Medulla oblongata (tissue), 1 donor: ENCODE measurements at regions not wholly inside any gene's neighbourhood (a gene's known extent, or its start where the extent isn't known, plus 50 kb on each side); places are given as distances from the start of the nearest gene placed in this dataset.

Experiments
- DNase-seq: peaks from one replicate; pipeline ENCODE4 v3.0.0-alpha.2; 2015; ENCODE audit errors: extremely low spot score

DNA sequence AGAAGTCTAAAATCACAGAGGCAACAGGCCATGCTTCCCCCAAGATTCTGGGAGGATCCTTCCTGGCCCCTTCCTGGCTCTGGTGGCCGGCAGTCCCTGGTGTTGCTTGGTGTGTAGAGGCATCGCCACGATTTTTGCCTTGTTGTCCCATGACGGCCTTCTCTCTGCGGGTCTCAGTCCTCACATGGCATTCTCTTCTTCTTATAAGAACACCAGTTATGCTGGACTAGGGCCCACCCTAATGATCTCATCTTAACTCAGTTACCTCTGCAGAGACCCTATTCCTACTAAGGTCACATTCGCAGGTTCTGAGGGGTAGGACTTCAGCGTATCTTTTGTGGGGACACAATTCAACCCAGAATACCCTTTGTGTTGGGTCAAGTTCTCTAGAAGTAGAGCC is 168.0 kb downstream of the LINC00237 start:
- no peak for DNase-seq

DNA sequence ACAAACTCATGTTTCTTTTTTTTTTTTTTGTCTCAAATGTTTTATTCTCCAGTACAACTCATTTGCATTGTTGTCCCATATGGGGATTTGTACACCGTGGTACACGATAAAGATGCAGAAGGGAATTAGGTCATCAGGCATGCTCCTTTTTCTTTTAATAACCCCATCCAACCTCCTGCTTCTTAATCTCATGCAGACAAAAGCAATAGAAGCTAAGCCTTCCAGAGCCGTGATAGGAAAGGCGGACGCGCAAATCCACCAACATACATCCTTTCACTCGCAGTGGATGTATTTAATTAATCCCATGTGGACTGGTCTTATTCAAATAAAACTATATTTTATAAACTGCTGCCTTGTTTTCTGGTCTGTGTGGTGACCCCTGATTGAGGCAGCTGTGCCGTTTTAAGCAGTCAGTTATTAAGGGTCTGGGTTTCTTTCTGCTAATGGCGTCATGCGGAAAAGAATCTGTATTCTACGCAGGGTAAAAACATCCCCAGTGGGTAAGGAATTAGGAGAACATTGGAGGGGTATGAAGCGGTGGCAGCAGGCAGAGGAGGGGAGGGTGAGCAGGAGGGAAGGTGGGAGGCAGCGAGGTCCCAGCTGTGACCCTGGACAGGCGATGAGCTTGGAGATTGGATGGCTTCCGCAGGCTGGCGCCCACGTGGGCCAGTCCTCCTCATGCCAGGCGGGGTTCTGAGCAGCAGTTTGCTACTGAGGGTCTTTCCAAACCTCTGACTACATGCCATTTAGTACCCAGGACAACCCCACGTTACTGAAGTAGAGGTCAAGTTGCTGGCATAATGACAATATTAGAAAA is 172.8 kb downstream of the LINC00237 start:
- no peak for DNase-seq

DNA sequence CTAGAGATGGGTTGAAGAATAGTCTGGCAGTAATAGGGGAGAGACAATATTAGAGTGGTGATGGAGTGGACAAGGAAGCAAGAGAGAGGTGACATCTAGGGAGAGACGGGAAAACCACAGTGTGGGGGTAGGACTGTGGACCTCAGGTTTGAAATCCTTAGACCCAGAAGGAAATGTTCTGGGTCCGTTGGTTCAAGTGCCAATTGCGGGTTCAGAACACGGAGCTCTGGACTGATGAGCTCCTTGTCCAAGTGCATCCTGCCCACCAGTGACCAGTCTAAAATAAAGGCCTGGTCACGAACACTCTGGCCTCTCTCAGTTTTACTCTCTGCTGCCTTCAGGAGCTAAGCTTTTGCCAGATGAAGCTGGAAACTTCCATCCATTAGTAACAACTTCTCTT is 174.0 kb downstream of the LINC00237 start:
- no peak for DNase-seq

DNA sequence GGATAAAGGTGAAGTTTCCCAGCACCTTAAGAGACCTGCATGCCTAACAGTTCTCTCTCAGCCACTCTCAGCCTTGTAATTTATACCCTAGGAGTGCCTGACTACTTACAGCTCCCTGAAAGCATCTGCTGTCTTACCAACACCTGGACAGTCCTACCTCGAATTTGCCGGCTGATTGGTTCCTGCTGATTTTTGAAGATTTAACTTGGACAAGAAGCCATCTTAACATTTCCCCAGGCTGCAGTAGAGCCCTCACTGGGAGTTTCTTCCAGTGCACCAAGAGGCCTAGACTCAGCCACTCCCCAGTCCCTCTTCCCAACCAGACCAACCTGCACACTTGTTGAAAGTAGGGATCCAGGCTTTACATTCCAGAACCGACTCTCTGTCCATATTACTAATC is 174.5 kb downstream of the LINC00237 start:
- DNase-seq: no peak

DNA sequence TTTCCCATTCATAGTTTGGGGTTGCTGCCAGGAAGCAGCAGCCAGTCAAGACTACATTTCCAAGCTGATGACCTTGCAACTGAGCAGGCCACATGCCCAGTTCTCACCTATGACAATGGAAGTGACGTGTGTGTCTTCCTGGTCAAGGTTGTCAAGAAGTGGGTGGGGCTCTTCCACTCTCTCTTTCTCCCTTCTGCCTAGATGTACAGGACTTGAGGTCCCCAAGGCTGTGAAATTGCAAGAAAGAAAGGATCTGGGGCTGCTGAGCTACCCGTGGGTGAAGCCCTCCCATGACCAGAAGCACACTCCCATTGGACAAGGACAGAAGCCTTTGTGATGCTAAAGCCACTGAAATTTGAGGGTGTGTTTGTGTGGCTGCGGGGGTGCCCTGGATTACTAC is 175.1 kb downstream of the LINC00237 start:
- DNase-seq: no peak

DNA sequence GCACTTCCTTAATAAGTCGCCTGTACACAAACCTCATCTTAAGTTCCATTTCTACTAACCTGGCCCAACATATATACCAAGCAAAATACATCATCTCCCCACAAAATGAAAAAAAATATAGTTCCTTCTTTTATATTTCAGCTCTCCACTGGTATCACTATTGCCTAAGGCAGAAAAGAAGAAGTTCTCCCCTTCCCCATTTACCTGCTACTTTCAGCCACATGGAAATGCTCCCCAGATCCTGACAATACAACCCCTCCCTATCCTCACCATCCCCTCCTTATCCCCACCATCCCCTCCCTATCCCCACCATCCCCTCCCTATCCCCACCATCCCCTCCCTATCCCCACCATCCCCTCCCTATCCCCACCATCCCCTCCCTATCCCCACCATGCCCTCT is 175.7 kb downstream of the LINC00237 start:
- DNase-seq: no peak

DNA sequence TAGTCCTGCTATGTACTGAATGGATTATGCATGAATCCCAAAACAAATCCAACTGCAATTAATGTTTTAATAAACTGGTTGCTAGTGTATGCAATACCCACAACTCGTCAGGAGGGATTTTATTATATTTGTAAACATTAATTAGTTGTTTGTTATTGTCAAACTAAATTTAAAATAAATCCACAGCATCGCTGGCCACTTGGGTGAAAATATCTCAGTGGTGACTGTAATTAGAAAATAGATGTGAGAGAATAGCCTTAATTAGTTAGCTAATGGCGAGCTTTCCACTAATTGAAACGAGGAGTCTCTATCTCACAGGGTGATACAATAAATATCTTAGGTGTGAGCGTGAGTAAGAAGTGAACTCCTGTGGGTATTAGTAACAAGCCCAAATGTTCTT is 176.8 kb downstream of the LINC00237 start:
- no peak for DNase-seq

DNA sequence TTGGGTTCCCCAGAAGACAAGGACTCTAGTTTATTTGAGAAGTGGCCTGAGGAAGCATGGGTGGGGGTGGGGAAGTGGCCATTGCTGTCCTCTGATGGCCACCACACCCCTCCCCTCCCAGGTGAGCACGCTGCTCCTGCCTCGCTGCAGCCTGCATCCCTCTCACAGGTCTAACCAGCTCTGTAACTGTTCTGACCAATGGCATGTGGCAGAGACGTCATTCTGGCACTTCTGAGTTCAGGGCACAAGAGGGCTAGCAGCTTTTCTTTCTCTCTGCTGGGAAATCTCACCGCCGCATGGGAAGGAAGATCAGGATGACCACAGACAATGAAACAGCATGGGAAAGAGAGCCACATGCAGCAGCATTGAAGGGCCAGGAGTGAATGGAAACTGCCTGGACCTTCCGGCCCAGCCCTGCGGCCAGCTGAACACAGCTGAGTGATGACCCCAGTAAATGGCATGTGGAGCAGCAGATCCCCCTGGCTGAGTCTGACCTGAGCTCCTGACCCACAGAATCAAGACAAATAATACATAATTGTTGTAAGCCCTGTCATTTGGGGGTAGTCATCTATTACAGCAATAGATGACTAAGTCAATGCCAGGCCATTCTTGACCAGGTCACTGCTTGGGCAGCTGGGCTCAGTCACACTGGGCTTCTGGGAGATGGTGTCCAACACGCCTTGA is 179.8 kb downstream of the LINC00237 start:
- DNase-seq: no peak

DNA sequence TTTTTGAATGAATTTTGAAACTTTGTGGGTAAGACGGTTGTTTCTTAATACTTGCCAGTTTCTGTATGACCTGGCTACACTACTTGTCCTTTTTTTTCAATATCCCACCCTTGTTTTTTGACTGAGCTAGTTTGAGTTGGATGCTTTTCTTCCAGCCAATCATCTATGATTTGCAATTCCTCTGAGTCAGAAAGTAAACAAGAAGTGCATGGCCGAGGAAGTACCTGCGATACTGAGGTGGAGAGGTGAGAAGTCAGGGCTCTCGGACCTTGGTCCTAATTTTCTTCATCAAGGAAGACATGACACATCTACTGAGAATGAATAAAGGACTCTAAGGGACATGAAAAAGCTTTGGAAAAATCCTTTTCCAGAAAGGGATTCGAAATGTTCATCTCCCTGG is 185.7 kb downstream of the LINC00237 start:
- no peak for DNase-seq

DNA sequence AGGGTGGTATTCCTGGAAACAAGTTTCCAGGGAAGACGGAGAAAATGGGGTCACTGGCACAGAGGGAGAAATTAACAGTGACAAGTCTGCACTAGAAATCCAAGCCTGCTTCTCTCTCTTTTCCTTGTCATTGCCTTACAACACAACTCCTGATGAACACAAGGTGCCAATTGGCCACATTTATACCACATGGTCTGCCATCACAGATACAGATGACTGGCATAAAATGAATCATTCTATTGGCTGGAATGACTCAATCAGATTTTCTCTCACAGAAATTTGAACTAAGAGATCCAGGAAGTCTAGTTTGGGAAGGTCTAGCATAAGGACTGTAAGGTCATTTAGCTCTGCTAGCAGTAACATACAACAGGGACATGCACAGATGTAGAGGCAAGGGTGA is 190.3 kb downstream of the LINC00237 start:
- DNase-seq: no peak

DNA sequence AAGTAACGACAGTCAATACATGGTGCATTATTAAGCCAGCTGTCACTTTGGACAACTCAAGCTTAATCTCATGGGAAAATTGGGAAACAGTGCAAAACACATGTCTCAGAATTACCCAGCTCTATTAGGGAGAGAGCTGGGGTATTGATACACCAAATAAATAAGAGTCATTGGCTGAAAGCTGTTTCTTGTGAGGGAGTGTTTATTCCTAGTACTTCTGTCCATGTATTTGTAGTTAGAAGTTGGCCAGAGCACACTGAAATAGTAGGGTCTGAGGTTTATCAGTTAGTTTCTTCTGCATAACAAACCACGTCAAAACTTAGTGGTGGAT is 192.0 kb upstream of the RALGAPA2 start:
- DNase-seq: no peak

DNA sequence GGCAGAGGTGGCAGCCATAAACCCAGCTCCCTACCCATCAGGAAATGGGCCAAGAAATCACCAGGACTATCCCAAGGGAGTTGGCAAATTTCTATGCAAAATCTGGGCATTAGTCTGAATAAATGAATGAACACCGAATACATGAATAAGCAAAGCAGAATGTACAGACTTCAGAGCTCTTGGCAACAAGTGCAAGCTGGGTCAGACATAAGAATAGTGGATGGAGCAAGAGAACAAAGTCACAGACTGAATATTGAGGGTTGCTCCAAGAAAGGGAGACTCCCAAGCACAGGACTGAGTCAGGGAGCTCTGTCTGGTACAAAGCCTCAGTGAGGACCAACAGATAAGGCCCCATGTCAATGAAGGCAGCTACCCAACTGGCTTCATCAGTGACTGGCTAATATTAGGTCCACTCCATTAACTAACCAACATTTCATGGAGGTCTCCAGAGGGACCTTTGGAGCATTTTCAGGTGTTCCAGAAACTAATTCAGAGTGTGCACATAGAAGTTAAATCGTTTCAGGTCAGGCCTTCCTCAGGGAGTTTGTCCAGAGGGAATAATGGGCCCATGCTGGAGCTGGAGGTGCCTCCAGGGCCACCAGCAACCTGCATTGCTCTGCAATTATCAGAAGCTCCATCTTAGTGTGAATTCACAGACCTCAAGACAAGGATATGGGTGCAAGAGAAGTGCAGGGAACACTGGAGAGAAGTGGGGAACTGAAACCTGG is 191.5 kb upstream of the RALGAPA2 start:
- no peak for DNase-seq

DNA sequence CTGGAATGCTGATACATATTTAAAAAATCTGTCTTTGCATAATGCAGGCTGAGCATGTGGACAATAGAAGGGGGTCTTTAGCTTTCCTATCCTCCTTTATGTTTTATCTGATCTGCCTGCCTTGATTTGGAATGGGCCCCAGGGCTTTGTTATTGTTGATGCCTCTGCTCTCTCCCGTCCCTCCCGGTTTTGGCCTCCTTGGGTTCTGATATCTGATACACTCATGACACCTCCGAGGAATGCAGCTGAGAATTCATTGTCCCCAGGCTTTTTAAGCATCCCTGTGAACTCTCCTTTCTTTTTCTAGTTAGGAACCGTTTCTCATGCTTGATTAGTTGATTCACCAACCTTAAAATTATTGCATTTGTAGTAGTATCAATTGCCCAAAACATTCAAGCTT is 185.5 kb upstream of the RALGAPA2 start:
- DNase-seq: no peak

DNA sequence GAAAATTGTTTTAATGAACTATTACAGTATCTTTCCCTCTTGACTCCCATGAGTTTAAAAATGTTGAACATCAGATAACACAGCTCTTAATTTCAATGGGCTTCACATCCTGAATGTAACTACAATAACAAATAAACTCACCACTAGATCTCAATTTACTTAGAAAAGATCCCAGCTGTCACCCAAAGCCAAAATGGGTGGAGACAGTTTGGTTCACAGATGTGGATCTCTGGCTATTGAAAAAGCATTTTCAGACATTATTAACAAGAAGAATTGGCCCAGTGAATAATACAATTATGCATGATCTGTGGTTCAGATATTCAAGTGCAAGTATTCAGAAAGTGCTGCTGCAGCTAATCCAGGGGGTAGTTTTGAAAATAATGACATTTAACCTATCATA is 184.7 kb upstream of the RALGAPA2 start:
- no peak for DNase-seq

DNA sequence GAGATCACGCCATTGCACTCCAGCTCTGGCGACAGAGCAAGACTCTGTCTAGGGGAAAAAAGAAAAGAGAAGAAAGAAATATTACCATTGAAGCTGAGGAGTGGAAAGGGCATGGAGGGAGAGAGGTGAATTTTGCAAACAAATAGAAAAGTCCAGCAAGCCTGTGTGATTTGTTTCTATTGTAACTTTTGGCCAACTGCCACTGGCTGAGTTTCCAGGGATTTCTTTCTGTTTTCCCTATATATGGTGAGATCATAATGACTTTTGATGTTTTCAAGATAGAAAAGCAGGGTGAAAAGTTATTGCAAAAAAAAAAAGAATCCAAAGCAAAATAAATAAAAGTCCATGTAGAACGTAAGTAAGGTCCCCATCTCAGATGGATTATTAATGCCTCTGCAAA is 184.2 kb upstream of the RALGAPA2 start:
- no peak for DNase-seq

DNA sequence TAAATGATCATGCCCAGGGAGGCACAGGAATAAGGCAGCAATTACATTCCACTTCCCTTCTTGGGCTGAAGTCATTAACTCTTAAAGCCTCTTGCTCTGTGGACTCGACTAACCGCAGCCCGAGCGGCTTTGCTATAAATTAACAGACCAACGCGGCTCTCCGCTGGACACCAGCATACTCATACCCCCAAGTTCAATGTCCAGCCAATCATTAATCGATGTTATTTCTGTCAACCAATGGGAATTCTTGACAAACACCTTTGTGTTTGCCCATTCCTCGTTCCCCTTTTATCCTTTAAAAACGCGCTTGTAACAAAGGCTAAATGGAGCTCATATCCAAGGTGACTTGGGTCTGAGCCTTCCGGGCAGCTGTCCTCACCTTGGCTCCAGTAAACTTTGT is 183.1 kb upstream of the RALGAPA2 start:
- no peak for DNase-seq

DNA sequence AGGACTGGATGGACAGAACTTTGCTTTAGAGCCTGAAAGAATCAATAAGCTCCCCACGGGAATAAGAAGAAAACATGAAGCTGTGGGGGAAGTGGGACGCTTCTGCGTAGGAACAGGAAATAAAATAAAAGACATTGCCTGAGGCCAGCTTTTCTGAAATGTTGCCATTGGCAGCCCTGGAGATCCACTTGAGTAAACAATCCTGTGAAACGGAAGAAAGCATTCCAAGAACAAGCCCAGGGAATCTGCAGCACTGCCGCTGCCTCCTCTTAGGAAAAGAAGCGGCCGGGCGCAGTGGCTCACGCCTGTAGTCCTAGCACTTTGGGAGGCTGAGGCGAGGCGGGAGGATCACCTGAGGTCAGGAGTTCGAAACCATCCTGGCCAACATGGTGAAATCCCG is 182.3 kb upstream of the RALGAPA2 start:
- DNase-seq: peak; percentile 9

DNA sequence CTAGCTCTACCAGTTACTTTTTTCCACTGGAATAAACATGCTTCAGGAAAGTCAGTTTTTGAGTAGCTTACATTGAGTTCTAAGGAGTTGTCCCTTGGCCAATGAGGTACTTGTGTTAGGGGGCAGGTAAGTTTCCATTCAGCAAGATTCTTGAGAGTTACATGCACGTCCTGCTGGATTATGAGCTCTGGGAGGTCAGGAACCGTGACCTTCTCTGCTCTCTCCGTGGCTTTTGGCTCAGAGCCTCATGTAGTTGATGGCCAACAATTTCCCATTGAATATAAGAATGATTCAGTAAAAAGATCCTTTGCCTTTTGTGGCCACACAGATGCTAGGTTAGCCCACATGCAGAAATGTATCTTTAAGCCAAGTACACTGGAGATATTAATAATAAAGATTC is 181.8 kb upstream of the RALGAPA2 start:
- no peak for DNase-seq

DNA sequence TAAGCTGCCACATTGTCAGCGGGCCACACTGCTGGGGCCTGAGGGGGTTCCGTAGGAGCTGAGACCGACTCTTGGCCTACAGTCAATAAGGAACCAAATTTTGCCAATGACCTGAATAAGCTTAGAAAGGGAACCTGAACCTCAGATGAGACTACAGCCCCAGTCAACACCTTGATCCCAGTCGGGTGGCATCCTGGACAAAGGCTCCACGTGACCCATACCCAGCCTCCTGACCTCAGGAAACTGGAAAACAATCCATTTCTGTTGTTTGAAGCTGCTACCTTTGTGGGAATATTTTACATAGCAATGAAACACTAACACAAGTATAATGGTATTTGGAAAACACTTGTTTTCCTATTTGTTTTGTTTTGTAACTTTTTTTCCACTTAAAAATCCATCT is 179.9 kb upstream of the RALGAPA2 start:
- DNase-seq: no peak

DNA sequence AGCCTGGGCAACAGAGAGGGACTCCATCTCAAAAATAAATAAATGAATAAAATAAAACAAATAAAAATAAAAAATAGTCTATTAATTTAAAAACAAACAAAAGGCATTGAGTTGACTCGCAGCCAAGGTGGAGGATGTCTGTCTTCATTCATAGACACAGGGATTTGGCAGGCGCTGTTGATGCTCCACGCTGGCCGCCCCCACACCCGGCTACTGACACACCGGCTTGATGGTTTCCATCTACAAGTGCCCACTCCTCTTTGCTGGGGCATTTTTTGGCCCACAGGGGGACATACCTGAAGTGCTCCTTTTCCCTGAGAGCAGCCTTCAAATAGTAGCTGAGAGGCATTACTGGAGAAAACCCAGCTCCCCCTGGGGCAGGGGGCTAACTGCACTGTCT is 178.3 kb upstream of the RALGAPA2 start:
- no peak for DNase-seq

DNA sequence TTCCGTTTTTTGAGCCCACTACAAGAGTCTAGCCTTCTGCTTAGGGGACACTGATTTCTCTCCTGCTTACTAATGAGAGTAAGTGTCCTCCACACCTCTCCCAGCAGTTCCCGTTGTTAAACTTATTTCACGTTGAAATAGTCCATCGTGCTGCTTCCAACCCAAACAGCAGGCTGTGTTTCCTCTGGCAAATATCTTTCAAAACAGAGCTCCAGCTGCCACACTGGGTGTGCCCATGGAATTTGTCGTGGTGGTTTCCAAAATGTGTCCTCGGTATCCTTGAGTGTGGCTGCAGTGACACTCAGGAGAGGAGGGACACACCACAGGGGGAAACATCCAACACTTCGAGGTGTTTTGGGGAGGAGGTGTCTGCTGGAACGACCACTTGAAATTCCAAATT is 176.5 kb upstream of the RALGAPA2 start:
- DNase-seq: no peak

DNA sequence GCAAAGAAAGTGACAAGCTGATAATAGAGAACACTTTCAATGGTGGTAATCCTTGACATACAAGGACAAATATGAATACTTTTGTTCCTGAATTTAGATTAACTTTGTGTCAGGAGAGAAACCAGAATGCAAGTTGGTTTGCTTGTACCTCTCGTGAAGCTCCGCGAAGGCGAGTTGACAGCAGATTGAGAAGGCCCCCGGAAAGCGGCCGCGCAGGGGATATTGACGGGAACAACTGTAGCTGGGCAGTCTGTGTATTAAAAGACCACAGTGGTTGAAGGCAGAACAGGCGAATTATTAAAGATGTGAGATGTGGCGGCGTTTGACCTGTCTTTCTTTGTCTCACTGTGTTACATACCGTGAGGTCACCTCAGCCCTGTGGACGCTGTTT is 175.8 kb upstream of the RALGAPA2 start:
- no peak for DNase-seq
